Vagina (tissue), 2 donors: ENCODE measurements at regions not wholly inside any gene's neighbourhood (a gene's known extent, or its start where the extent isn't known, plus 50 kb on each side); places are given as distances from the start of the nearest gene placed in this dataset.

Experiments
- DNase-seq, 2 donors: peaks; one replicate each; pipeline ENCODE4 v3.0.0-alpha.2; 2017; ENCODE audit errors: extremely low spot score in 2 of 2
- H3K27ac ChIP-seq: fragments of 200-600 bp; sonication (generic); one replicate; pipeline ENCODE4 v1.5.1; 2019
- H3K27me3 ChIP-seq: fragments of 200-600 bp; sonication (generic); one replicate; pipeline ENCODE4 v1.5.1; 2019
- H3K36me3 ChIP-seq, 2 donors: fragments of 200-600 bp; sonication (generic); one replicate each; pipeline ENCODE4 v1.5.1; 2017 to 2019
- H3K4me1 ChIP-seq: fragments of 200-600 bp; sonication (generic); one replicate; pipeline ENCODE4 v1.5.1; 2019
- H3K4me3 ChIP-seq, 2 donors: fragments of 200-600 bp; sonication (generic); 1 replicate in 1 of 2; 2 replicates in 1 of 2; pipeline ENCODE4 v1.5.1; 2016 to 2019
- H3K9me3 ChIP-seq: fragments of 200-600 bp; sonication (generic); one replicate; pipeline ENCODE4 v1.5.1; 2019
- CTCF ChIP-seq, 3 experiments: fragments of 450-650 bp in 2 of 3; fragments of 200-600 bp in 1 of 3; sonication (generic) in 1 of 3; IDR thresholded peaks; one replicate each; pipeline ENCODE4 v1.5.1; 2017 to 2019; ENCODE audit warnings: antibody characterized with exemption in 3 of 3, mild to moderate bottlenecking in 2 of 3, moderate library complexity in 2 of 3
- POLR2A ChIP-seq, 2 donors: fragments of 450-650 bp; IDR thresholded peaks; one replicate each; pipeline ENCODE4 v1.6.1; 2017; ENCODE audit warnings: antibody characterized with exemption in 2 of 2, mild to moderate bottlenecking in 2 of 2, moderate library complexity in 2 of 2
- POLR2AphosphoS5 ChIP-seq, 2 donors: sonication (generic); formaldehyde crosslinking; IDR thresholded peaks; one replicate each; pipeline ENCODE4 v1.9.0; 2017; ENCODE audit warnings: antibody characterized with exemption in 2 of 2, mild to moderate bottlenecking in 2 of 2, low read depth in 1 of 2; ENCODE audit not compliant: insufficient read depth in 1 of 2
- intact Hi-C: fragments of 100-400 bp; cut with DNase I; formaldehyde crosslinking; loops from one replicate; pipeline ENCODE4 v1.15.1; 2023

GRCh38 chr11:29023761-29024160 lies 915.6 kb downstream of the METTL15 start:
- Histone ChIP-seq H3K4me3 (no peak overlapping the region), H3K9me3 (no peaks in the 10 kb centered on the region), H3K4me1 (no peaks in the 10 kb centered on the region), H3K36me3 (no peaks in the 10 kb centered on the region), H3K27ac (no peak overlapping the region), H3K27me3 (no peaks in the 10 kb centered on the region)
- no peak for DNase-seq
- TF ChIP-seq POLR2AphosphoS5 (IDR thresholded peaks at IDR 0.05; ENCODE audit: insufficient read depth in 1 of 2, low read depth in 1 of 2) (no peak), POLR2A (IDR thresholded peaks at IDR 0.05) (no peak)
- intact Hi-C loops: no loop called here

GRCh38 chr11:29022676-29023075 lies 914.5 kb downstream of the METTL15 start:
- Histone ChIP-seq H3K36me3 (no peaks in the 10 kb centered on the region), H3K4me1 (no peaks in the 10 kb centered on the region), H3K9me3 (no peaks in the 10 kb centered on the region), H3K27me3 (no peaks in the 10 kb centered on the region), H3K27ac (no peak overlapping the region), H3K4me3 (no peak overlapping the region)
- TF ChIP-seq CTCF (IDR thresholded peaks at IDR 0.05) (no peak), POLR2AphosphoS5 (IDR thresholded peaks at IDR 0.05; ENCODE audit: insufficient read depth in 1 of 2, low read depth in 1 of 2) (no peak), POLR2A (IDR thresholded peaks at IDR 0.05) (no peak)
- no peak for DNase-seq
- intact Hi-C loops: no loop called here

DNA sequence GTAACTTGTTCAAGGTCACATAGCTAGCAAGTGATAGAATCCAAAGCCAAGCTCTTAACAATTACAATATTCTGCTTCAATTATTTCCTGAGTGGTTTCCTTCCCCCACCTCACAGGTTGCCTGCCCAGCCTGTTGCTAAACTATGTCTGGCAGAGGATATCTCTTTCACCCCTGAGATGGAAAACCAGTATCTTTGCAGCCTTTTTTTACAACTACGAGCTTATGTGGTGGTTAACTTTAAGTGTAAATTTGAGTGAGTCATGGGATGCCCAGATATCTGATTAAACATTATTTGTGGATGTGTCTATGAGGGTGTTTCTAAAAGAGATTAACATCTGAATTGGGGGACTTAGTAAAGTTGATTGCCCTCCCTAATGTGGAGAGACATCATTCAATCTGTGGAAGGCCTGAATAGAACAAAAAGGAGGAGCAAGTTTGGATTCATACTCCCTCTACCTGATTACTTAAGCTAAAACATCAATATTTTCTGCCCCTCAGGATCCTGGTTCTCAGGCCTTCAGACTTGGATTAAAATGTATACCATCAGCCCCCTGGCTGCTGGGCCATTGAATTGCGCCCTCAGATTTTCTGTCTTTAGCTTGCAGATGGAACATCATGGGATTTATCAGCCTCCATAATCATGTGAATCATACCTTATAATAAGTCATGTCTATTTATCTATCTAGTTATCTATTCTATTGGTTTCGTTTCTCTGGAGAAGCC lies 911.9 kb downstream of the METTL15 start:
- intact Hi-C loops: no loop called here
- H3K4me3 ChIP-seq: no peak overlapping the region

GRCh38 chr11:29018631-29019030 lies 910.4 kb downstream of the METTL15 start:
- TF ChIP-seq CTCF (IDR thresholded peaks at IDR 0.05) (no peak), POLR2AphosphoS5 (IDR thresholded peaks at IDR 0.05; ENCODE audit: insufficient read depth in 1 of 2, low read depth in 1 of 2) (no peak), POLR2A (IDR thresholded peaks at IDR 0.05) (no peak)
- no peaks in the 10 kb centered on the region for H3K4me1 ChIP-seq
- no peak for DNase-seq
- no peaks in the 10 kb centered on the region for H3K27me3 ChIP-seq
- no peak overlapping the region for H3K27ac ChIP-seq
- no peak overlapping the region for H3K4me3 ChIP-seq
- no peaks in the 10 kb centered on the region for H3K36me3 ChIP-seq
- H3K9me3 ChIP-seq: no peaks in the 10 kb centered on the region
- intact Hi-C loops: no loop called here

More for the DNA sequence above, 911.9 kb downstream of the METTL15 start:
- Histone ChIP-seq H3K27me3 (no peaks in the 10 kb centered on the region), H3K27ac (no peak overlapping the region), H3K9me3 (no peaks in the 10 kb centered on the region), H3K4me1 (no peaks in the 10 kb centered on the region), H3K36me3 (no peaks in the 10 kb centered on the region)
- no peak for DNase-seq
- TF ChIP-seq POLR2A (IDR thresholded peaks at IDR 0.05): no peak
- TF ChIP-seq CTCF (IDR thresholded peaks at IDR 0.05): no peak
- TF ChIP-seq POLR2AphosphoS5 (IDR thresholded peaks at IDR 0.05; ENCODE audit: insufficient read depth in 1 of 2, low read depth in 1 of 2): no peak

- no peak for DNase-seq
- H3K27ac ChIP-seq: no peak overlapping the region
- no peaks in the 10 kb centered on the region for H3K36me3 ChIP-seq
- no peaks in the 10 kb centered on the region for H3K4me1 ChIP-seq
- no peaks in the 10 kb centered on the region for H3K9me3 ChIP-seq
- TF ChIP-seq CTCF (IDR thresholded peaks at IDR 0.05): no peak
- no peak for TF ChIP-seq POLR2AphosphoS5 (IDR thresholded peaks at IDR 0.05; ENCODE audit: insufficient read depth in 1 of 2, low read depth in 1 of 2)
- no peak for TF ChIP-seq POLR2A (IDR thresholded peaks at IDR 0.05)
- no peaks in the 10 kb centered on the region for H3K27me3 ChIP-seq
- no peak overlapping the region for H3K4me3 ChIP-seq
- intact Hi-C loops: no loop called here
Measured at GRCh38 chr11:29017941-29018340, 909.8 kb downstream of the METTL15 start.
